ENCODE measurements at regions not wholly inside any gene's neighbourhood (a gene's known extent, or its start where the extent isn't known, plus 50 kb on each side); places are given as distances from the start of the nearest gene placed in this dataset.
"Not testable (repeated sequence)": the region's sequence is repeated elsewhere in the genome, so short reads cannot be mapped to it uniquely, and the experiment has no call there.

GRCh38 chr2:91590381-91590780, 2898.9 kb downstream of the RPIA start:
- H3K4me3 ChIP-seq (ENCODE audit: control insufficient read depth in 1 of 2, extremely low read depth in 1 of 2, low read length in 1 of 2); ATAC-seq (replicated peaks in 1 of 4); H3K27ac ChIP-seq (ENCODE audit: low read length); H3K36me3 Mint-ChIP-seq; H3K9me3 ChIP-seq; H3K4me1 ChIP-seq (ENCODE audit: control insufficient read depth in 1 of 2, extremely low read depth in 1 of 2, insufficient read depth in 2 of 2, low read length in 2 of 2); DNase-seq; H3K27ac Mint-ChIP-seq; CTCF ChIA-PET; H3K36me3 ChIP-seq (ENCODE audit: control insufficient read depth in 2 of 2, extremely low read depth in 1 of 2, insufficient read depth in 1 of 2, low read length in 1 of 2); H3K4me1 Mint-ChIP-seq; H3K9me3 Mint-ChIP-seq; POLR2A ChIA-PET; H3K4me3 Mint-ChIP-seq: not testable (repeated sequence)
- H3K27me3 ChIP-seq (replicated peaks in 1 of 2; ENCODE audit: control insufficient read depth in 2 of 2, extremely low read depth in 1 of 2, insufficient read depth in 2 of 2, low read length in 1 of 2) = peaks cover 0 to 11% of the 10 kb centered on the region in 2 experiments
- H3K27me3 Mint-ChIP-seq = peaks cover 12 to 15% of the 10 kb centered on the region in 2 donors
- WGBS (ENCODE audit: insufficient coverage) = 88% methylated on average over 5 of the region's 12 CpGs

DNA sequence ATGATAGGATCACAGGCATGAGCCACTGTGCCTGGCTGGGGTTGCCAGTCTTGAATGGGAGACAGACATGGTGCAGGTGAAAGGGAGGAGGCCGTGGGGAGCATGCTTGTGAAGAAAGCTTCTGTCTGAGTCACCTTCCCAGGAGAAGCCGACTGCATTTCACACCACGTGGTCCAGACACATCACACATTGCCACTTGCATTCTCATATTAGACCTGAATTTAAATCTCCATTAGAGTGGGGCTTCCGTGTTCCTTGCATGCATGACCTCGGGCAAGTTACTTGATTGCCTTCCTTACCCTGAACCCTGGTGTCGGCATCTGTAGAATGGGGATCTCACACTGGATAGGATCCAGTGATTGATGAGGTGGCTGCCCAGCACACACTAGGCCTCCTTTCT, 2899.6 kb downstream of the RPIA start:
- H3K4me3 Mint-ChIP-seq; POLR2A ChIA-PET; H3K4me3 ChIP-seq (ENCODE audit: control insufficient read depth in 1 of 2, extremely low read depth in 1 of 2, low read length in 1 of 2); DNase-seq; ATAC-seq (replicated peaks in 1 of 4); H3K4me1 Mint-ChIP-seq; H3K4me1 ChIP-seq (ENCODE audit: control insufficient read depth in 1 of 2, extremely low read depth in 1 of 2, insufficient read depth in 2 of 2, low read length in 2 of 2); CTCF ChIA-PET; H3K9me3 ChIP-seq; H3K36me3 ChIP-seq (ENCODE audit: control insufficient read depth in 2 of 2, extremely low read depth in 1 of 2, insufficient read depth in 1 of 2, low read length in 1 of 2); H3K9me3 Mint-ChIP-seq; H3K36me3 Mint-ChIP-seq; H3K27ac Mint-ChIP-seq; H3K27ac ChIP-seq (ENCODE audit: low read length): not testable (repeated sequence)
- H3K27me3 Mint-ChIP-seq = peaks cover 12 to 15% of the 10 kb centered on the region in 2 donors
- WGBS (ENCODE audit: insufficient coverage) = 54% methylated on average over 2 of the region's 6 CpGs
- peaks cover 0 to 11% of the 10 kb centered on the region in 2 experiments for H3K27me3 ChIP-seq (replicated peaks in 1 of 2; ENCODE audit: control insufficient read depth in 2 of 2, extremely low read depth in 1 of 2, insufficient read depth in 2 of 2, low read length in 1 of 2)

- H3K4me3 ChIP-seq (ENCODE audit: control insufficient read depth in 1 of 2, extremely low read depth in 1 of 2, low read length in 1 of 2); POLR2A ChIA-PET; H3K4me3 Mint-ChIP-seq; DNase-seq; ATAC-seq (replicated peaks in 1 of 4); H3K4me1 ChIP-seq (ENCODE audit: control insufficient read depth in 1 of 2, extremely low read depth in 1 of 2, insufficient read depth in 2 of 2, low read length in 2 of 2); H3K27ac ChIP-seq (ENCODE audit: low read length); H3K27me3 Mint-ChIP-seq; CTCF ChIA-PET; H3K4me1 Mint-ChIP-seq; H3K36me3 ChIP-seq (ENCODE audit: control insufficient read depth in 2 of 2, extremely low read depth in 1 of 2, insufficient read depth in 1 of 2, low read length in 1 of 2); H3K36me3 Mint-ChIP-seq; H3K27me3 ChIP-seq (replicated peaks in 1 of 2; ENCODE audit: control insufficient read depth in 2 of 2, extremely low read depth in 1 of 2, insufficient read depth in 2 of 2, low read length in 1 of 2); H3K27ac Mint-ChIP-seq; H3K9me3 ChIP-seq: not testable (repeated sequence)
- peaks cover 3 to 20% (median 5%) of the 10 kb centered on the region in 3 donors for H3K9me3 Mint-ChIP-seq
- WGBS (ENCODE audit: insufficient coverage) = 71% methylated on average over 2 of the region's 7 CpGs
Observed at GRCh38 chr2:91597436-91597835, 2906.0 kb downstream of the RPIA start.

- DNase-seq; H3K36me3 ChIP-seq (ENCODE audit: control insufficient read depth in 2 of 2, extremely low read depth in 1 of 2, insufficient read depth in 1 of 2, low read length in 1 of 2); H3K27ac ChIP-seq (ENCODE audit: low read length); H3K9me3 ChIP-seq; H3K27me3 Mint-ChIP-seq; CTCF ChIA-PET; ATAC-seq (replicated peaks in 1 of 4); H3K4me3 ChIP-seq (ENCODE audit: control insufficient read depth in 1 of 2, extremely low read depth in 1 of 2, low read length in 1 of 2); H3K4me3 Mint-ChIP-seq; H3K4me1 Mint-ChIP-seq; H3K27me3 ChIP-seq (replicated peaks in 1 of 2; ENCODE audit: control insufficient read depth in 2 of 2, extremely low read depth in 1 of 2, insufficient read depth in 2 of 2, low read length in 1 of 2); H3K4me1 ChIP-seq (ENCODE audit: control insufficient read depth in 1 of 2, extremely low read depth in 1 of 2, insufficient read depth in 2 of 2, low read length in 2 of 2); H3K27ac Mint-ChIP-seq; H3K36me3 Mint-ChIP-seq: not testable (repeated sequence)
- POLR2A ChIA-PET = interaction anchor here in 1 of 2 donors (0.6 kb wide), 1 partner anchor 13 kb away, joined by 3 read pairs; no protein-coding TSS in a partner anchor
- peaks cover 3 to 20% (median 5%) of the 10 kb centered on the region in 3 donors for H3K9me3 Mint-ChIP-seq
- WGBS (ENCODE audit: insufficient coverage) = 93% methylated on average over 3 of the region's 4 CpGs
Observed at GRCh38 chr2:91598519-91598918, 2907.0 kb downstream of the RPIA start.

DNA sequence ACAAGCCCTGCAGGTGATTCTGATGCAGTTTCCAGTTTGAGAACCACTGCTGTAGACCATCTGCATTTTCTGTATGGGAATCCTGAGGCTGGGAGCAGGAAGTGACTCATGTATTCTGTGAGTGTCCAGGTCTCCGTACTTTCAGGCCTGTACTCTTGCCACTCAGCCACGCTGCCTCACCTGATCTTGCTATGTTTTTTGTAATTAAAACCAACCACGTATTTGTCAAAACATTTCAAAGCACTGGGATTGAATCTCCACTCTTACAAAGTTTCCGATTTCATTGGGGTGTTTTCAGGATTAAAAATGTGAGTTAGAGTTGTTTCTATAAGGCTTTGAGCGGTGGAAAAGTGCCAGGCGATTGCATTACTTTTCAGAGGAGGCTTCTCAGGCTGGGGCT, 2907.5 kb downstream of the RPIA start:
- H3K27ac Mint-ChIP-seq; H3K36me3 ChIP-seq (ENCODE audit: control insufficient read depth in 2 of 2, extremely low read depth in 1 of 2, insufficient read depth in 1 of 2, low read length in 1 of 2); H3K27me3 ChIP-seq (replicated peaks in 1 of 2; ENCODE audit: control insufficient read depth in 2 of 2, extremely low read depth in 1 of 2, insufficient read depth in 2 of 2, low read length in 1 of 2); H3K4me3 ChIP-seq (ENCODE audit: control insufficient read depth in 1 of 2, extremely low read depth in 1 of 2, low read length in 1 of 2); H3K4me1 Mint-ChIP-seq; H3K27ac ChIP-seq (ENCODE audit: low read length); ATAC-seq (replicated peaks in 1 of 4); H3K36me3 Mint-ChIP-seq; POLR2A ChIA-PET; DNase-seq; H3K4me3 Mint-ChIP-seq; H3K27me3 Mint-ChIP-seq; H3K9me3 ChIP-seq; H3K4me1 ChIP-seq (ENCODE audit: control insufficient read depth in 1 of 2, extremely low read depth in 1 of 2, insufficient read depth in 2 of 2, low read length in 2 of 2); CTCF ChIA-PET: not testable (repeated sequence)
- WGBS (ENCODE audit: insufficient coverage) = 90% methylated on average over 3 of the region's 6 CpGs
- H3K9me3 Mint-ChIP-seq = peaks cover 3 to 20% (median 5%) of the 10 kb centered on the region in 3 donors

DNA sequence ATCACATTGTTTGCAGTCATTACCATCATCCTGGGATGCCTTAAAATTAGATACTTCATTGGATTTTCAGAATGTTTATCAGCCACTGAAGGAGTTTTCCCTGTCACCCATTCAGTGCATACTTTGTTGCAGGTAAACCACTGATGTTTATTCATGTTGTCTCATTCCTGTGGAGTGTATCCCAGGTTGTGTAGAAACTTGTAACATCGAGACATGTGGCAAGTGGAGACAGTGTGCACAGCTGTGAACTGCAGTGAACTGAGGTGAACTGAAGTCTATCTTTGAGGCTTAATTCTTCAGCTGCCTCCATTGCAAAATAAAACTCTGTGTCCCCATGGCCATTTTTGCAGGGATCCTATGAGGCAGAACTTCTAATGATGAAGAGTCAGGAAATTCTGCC, 2911.4 kb downstream of the RPIA start:
- H3K27me3 Mint-ChIP-seq = not testable (repeated sequence)

DNA sequence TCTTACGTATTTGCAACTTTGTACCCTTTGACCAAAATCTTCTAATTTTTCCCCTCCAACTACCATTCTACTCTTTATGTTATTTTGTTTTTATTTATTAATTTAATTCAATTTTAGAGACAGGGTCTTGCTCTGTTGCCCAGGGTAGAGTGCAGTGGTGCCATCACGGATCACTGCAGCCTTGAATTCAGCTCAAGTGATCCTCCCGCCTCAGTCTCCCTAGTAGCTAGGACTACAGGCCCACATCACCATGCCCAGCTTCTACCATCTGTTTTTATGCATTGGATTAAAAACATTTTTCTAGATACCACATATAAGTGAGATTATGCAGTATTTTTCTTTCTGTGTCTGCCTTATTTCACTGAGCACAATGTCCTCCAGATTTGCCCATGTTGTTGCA, 2912.5 kb downstream of the RPIA start:
- no CpG with 5 or more reads among the region's 3 CpGs for WGBS (ENCODE audit: insufficient coverage)
- DNase-seq; H3K4me3 Mint-ChIP-seq; ATAC-seq (replicated peaks in 1 of 4); H3K9me3 ChIP-seq; H3K4me1 ChIP-seq (ENCODE audit: control insufficient read depth in 1 of 2, extremely low read depth in 1 of 2, insufficient read depth in 2 of 2, low read length in 2 of 2); H3K27ac ChIP-seq (ENCODE audit: low read length); POLR2A ChIA-PET; CTCF ChIA-PET; H3K36me3 ChIP-seq (ENCODE audit: control insufficient read depth in 2 of 2, extremely low read depth in 1 of 2, insufficient read depth in 1 of 2, low read length in 1 of 2); H3K4me3 ChIP-seq (ENCODE audit: control insufficient read depth in 1 of 2, extremely low read depth in 1 of 2, low read length in 1 of 2); H3K9me3 Mint-ChIP-seq; H3K27me3 ChIP-seq (replicated peaks in 1 of 2; ENCODE audit: control insufficient read depth in 2 of 2, extremely low read depth in 1 of 2, insufficient read depth in 2 of 2, low read length in 1 of 2); H3K27ac Mint-ChIP-seq; H3K4me1 Mint-ChIP-seq; H3K36me3 Mint-ChIP-seq; H3K27me3 Mint-ChIP-seq: not testable (repeated sequence)

More for the DNA sequence above, 2911.4 kb downstream of the RPIA start:
- POLR2A ChIA-PET; CTCF ChIA-PET; H3K4me3 ChIP-seq (ENCODE audit: control insufficient read depth in 1 of 2, extremely low read depth in 1 of 2, low read length in 1 of 2); H3K4me1 ChIP-seq (ENCODE audit: control insufficient read depth in 1 of 2, extremely low read depth in 1 of 2, insufficient read depth in 2 of 2, low read length in 2 of 2); H3K36me3 Mint-ChIP-seq; DNase-seq; H3K36me3 ChIP-seq (ENCODE audit: control insufficient read depth in 2 of 2, extremely low read depth in 1 of 2, insufficient read depth in 1 of 2, low read length in 1 of 2); H3K27ac ChIP-seq (ENCODE audit: low read length); ATAC-seq (replicated peaks in 1 of 4); H3K27ac Mint-ChIP-seq; H3K9me3 Mint-ChIP-seq; H3K4me1 Mint-ChIP-seq; H3K9me3 ChIP-seq; H3K4me3 Mint-ChIP-seq; H3K27me3 ChIP-seq (replicated peaks in 1 of 2; ENCODE audit: control insufficient read depth in 2 of 2, extremely low read depth in 1 of 2, insufficient read depth in 2 of 2, low read length in 1 of 2): not testable (repeated sequence)
- 63% methylated on average over 1 of the region's 1 CpG for WGBS (ENCODE audit: insufficient coverage)

Measured in T-cell (primary cell).